GM18508 (cell line): ENCODE measurements at regions not wholly inside any gene's neighbourhood (a gene's known extent, or its start where the extent isn't known, plus 50 kb on each side); places are given as distances from the start of the nearest gene placed in this dataset.

Source experiments
- ATAC-seq: cut with Tn5 transposase; IDR thresholded peaks from one replicate; pipeline ENCODE4 v1.9.1; 2021; ENCODE audit warnings: moderate number of reproducible peaks; ENCODE audit not compliant: insufficient read depth, unreplicated experiment

DNA sequence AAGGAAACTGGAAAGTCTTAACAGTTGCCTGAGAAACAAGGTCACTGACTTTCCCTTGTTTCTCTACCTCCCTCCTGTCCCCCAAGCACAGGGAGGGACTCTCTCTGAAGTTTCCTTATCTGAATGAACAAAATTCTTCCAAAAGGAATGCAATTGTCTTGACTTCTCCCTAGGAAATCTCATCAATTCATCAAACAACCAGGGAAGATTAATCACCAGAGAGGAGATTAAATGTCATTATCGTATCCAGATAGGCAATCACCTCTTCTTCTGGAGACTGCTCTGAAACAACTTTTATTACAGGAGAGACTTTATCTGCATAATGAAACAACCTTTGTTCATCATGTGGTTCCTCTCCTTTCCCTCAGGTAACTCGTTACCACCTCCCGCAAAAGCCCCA lies 431.4 kb downstream of the SLC16A7 start:
- ATAC-seq, result no peak

DNA sequence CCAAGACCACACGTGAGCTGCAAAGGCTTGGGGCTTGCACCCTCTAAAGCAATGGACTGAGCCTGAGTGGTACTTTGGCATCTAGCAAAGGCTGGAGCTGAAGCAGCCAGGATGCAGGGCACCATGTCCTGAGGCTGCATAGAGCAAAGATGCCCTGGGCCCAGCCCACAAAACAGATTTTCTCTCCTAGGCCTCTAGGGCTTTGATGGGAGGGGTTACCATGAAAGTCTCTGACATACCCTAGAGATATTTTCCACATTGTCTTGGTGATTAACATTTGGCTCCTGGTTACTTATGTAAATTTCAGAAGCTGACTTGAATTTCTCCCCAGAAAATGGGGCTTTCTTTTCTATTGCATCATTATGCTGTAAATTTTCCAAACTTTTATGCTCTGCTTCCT lies 438.3 kb downstream of the SLC16A7 start:
- ATAC-seq, result no peak

DNA sequence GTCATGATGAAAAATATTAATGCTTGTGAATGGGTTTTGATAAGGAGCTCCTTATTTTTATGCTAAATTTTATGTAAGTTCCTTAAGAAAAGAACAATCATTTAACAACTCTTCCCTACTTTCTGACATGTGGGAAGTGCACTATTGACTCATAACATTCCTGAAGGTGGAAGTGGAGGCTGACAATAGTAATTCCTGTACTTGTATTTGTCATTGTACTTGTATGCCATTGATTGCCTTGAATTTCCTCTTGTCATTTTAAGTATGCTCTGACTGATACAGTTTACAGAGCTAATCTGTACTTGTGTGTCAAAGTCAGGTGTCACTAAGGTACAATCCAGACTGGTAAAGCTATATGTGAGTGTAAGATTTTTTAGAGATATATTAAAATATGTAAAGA lies 440.0 kb downstream of the SLC16A7 start:
- ATAC-seq, result no peak

DNA sequence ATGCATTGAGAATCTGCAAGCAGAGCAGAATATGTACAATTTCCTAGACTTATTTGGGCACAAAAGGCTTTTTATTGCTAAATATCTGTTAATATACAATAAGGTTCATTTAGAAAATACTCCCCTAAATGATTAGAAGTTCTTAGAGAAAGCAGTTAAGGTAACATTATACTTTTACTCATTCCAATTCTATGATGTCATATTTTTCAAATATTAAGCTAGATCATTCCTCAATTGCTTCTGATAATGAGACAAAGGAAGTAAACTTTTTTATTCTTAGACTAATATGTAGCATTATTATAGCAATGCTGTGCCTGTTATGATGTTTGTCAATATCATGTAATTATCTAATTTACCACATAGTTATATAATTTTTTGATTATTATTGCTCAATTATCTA lies 447.0 kb downstream of the SLC16A7 start:
- ATAC-seq, result no peak

DNA sequence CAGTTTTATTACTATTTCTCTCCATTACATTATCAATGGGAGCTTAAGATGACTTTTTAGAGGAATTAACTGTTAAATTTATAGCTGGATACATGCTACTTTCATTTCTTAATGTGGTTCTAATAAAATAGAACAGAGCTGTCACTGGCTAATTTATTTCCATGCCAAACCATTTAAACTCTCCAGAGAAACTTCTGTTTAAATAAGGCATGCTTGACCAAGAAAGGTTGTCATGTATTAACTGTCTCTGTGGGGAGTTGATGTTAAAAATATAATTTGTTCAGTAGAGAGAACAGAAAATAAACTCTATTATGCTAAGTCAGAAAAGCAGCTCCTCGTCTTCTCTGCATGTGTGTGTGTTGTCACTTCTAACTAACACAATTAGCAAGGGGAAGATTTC lies 447.4 kb downstream of the SLC16A7 start:
- no peak for ATAC-seq

DNA sequence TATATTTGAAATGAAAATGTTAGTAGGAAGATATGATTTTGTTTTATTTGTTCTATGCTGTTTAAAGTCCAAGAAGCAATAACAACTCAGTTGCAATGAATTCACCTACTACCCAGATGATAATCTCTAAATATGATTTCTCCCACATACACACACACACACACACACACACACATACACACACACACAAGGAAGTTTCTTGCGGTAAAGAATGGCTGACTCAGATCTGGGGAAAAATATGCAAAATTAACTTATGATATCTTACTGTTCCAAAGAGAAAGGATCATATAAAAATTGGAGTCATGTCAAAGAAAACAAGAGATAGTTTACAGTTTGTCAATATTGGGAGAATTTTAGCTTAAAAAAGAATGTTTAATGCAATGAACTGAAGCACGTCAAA lies 456.7 kb downstream of the SLC16A7 start:
- ATAC-seq, result no peak

DNA sequence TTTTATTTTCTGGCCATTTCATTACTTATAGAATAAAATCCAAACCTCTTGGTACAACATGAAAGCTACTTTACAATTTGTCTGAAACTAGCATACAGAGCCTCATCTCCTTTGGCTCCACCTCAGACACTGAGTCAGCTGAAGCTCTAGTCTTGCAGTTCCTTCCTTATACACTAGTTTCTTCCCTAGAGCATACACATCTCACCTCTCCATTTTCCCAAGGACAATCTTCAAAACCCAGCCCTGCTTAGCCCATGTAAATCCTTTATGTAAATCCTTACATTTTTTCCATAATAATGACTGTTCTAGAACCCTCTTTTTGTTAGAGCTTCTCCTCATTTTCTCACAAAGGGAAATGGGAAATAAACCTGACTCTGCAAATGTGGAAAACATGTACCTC lies 463.4 kb downstream of the SLC16A7 start:
- no peak for ATAC-seq

DNA sequence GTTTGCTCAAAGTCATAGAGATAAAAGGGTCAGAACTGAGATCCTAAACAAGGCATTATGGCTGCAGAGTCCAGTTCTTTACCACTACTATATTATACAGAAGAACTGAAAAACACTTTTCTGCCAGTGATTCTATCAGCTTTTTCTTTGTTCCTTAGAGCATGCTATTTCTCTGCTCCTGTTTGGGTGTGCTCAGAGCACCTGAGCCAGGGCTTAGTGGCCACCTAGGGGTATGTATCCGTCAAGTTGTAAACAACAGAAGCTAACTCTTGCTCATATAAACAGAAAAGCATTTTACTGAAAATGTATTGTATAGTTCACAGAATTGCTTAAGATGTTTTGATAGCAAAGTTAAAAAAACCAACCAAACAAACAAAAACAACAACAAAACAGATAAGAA lies 470.8 kb downstream of the SLC16A7 start:
- ATAC-seq, result no peak

DNA sequence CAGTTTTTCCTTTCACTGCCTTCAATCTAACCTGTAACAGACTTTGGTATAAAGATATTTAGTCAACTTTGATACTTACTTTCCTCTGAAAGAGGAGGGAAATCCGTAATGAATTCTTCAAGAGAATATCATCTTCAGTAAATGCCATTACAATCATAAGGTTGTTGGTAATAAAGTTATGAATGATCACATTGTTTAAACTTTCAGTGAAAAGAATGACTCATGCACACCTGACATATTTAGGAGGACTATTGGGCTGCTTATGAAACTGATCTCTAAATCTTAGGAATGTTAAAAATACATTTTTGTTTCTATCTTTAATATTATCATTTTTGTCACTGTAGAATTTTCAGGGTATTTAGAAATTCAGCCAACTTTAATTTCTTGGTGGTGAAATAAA lies 474.7 kb downstream of the SLC16A7 start:
- no peak for ATAC-seq

DNA sequence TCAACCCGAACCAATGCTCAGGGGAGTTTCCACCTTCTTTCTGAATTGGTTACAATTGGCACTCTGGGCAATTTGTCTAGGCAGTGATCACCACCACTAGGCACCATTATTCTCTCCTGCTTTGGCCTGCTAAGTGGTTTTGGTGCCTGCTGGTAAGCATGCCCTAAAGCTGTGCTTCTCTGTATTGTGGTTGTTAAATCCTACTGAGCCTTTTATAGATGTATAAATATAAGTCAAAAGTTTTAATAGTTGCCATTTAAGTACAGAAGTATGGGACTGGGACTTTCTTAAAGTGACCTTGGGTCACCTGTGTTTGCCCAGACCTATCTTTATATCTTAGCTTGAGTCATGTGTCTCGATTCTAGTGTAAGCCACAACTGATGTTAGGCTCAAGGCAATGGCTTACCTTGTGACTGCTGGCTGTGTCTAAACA lies 475.9 kb downstream of the SLC16A7 start:
- ATAC-seq, result no peak

DNA sequence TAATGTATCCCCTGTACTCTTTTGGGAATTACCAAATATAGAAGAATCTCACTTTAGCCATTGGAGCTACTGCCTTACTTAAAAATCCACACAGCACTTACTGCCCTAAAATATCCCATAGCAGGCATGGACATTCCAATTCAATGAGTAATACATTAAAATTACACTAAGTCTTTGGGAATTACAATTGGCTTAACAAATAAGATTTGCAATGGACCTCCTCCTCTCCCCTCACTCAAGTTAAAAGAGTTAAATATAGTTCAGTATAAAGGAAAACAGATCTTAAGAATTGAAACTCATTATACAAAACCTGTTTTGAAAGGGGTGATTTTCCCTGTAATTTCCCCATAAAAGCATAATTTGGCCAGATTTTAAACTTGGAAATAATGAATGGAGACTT lies 477.1 kb downstream of the SLC16A7 start:
- ATAC-seq, result no peak

DNA sequence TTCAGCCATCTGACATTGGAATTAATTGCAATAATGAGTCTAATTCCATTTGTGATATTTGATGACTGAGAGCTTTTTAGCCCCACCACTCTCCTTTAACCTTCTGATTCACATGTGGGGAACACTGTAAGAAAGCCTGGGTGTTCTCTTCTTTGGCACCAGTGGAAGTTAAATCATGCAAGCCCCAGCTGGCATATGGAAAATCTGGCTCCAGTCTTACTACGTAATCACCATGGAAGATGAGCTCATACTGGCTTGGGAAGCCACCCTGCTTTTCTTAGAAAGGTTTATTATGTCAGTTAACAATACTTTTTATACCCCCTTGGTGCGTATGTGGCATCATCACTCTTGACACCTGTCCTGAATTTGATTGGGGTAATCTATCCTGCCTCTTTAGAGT lies 479.3 kb downstream of the SLC16A7 start:
- no peak for ATAC-seq

DNA sequence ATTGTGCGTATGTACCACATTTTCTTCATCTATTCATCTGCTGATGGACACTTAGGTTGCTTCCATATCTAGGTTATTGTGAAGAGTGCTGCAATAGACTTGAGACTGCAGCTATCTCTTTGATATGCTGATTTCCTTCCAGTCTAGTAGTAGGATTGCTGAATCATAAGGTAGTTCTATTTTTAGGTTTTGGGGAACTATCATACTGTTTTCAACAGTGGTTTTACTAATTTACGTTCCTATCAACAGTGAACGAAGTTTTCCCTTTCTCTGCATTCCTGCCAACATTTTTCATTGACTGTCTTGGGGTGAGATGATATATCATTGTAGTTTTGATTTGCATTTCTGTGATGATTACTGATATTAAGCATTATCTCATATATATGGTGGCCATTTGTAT lies 482.2 kb downstream of the SLC16A7 start:
- no peak for ATAC-seq

DNA sequence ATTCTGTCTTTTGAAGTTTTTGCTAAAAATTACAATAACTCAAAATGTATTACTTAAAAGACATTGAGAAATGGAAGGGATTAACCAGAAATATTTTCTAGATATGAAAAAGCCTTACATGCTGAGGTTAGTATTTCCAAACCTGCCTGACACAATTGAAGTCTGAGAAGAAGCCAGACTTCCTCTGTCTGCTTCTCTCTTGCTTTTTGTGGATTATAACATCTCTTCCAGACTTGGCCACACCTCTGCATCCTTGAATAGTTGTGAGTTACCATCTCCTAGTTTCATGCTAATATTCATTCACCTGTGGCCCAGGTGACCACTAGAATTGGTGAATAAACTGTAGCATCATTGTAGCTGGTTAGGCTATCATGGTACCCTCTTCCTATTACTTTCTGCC lies 497.6 kb downstream of the SLC16A7 start:
- no peak for ATAC-seq

DNA sequence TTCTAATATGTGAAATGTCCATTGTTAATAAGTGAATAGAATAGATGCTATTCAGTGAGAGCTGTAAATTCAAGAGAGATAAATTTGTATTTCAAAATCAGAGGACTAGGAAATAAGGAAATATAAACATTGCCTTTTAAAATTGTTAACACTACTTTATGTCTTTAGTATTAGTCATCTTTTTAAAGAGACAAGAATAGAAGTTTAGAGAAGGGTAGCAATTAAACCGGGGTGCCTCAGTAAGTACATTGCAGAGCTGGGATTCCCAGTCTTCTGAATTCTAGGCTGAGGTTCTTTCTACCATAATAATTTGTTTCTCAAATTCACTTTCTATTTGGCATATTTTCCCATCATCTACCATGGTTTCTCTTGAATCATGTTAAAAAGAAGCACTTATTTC lies 498.6 kb downstream of the SLC16A7 start:
- no peak for ATAC-seq

DNA sequence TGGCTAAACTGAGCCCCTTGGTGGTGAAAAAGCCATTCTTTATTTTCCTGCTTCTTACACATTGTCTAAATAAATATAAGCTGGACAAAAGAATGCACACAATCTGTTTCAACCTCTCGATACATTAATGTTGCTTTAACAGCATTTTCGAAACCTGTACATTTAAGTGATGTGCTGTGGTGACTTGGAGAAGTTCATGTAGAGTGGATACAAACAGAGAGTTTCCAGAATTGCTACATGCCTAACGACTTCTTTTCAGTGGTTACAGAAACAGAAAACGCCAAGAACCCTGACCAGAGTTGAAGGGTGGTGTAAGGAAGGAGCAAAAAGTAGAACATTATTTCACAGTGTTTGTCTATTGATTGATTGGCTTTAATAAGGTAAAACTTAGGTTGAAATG lies 500.9 kb downstream of the SLC16A7 start:
- no peak for ATAC-seq

DNA sequence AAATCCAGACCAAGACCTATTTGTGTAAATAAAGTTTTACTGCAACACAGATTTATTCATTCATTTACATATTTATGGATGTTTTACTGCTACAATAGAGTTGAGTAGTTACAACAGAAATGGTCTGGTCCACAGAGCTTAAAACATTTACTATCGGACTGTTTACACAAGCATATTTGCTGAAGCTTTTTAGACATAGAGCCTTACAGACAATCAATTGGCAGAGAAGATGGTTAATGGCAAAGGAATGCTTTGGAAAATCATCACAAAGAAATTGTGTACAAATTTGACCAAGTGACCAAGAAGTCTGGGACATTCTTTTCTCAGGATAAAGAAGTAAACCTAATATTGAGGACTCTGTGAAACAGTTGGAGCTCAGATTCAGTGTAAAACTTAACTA lies 504.3 kb downstream of the SLC16A7 start:
- ATAC-seq, result no peak

DNA sequence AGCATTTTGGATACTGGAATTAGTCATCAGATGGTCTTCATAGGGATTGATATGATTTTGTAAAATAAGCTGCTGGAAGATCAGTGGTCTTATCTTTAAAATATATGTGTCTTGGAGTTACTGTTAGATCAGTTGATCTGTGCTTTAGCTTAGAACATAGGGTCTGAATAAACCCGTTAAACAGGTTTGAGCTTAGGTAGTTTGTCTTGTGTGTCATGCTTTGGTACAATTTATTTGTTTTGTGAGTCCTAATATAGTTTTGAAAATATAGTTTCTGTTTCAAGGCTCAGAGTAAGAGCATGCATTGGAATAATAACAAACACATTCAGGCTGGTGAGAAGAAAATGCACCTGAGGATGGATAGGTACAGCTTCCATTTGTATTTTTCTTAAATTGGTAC lies 505.0 kb downstream of the SLC16A7 start:
- ATAC-seq, result no peak

DNA sequence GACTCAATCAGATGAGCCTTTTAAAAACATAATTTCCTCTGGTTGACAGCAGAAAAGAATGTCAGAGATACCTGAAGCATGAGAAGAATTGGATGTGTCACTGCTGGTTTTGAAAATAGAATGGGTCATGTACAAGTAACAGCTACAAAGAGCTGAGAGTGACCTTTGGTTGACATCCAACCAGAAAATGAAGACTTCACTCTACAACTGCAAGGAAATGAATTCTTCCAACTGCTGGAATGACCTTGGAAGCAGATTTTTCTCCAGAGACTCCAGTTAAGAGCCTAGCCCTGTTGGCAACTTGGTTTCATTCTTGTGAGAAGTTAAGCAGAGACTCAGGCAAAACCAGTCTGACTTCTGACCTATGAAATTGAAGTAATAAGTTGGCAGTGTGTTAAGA lies 505.9 kb downstream of the SLC16A7 start:
- no peak for ATAC-seq

DNA sequence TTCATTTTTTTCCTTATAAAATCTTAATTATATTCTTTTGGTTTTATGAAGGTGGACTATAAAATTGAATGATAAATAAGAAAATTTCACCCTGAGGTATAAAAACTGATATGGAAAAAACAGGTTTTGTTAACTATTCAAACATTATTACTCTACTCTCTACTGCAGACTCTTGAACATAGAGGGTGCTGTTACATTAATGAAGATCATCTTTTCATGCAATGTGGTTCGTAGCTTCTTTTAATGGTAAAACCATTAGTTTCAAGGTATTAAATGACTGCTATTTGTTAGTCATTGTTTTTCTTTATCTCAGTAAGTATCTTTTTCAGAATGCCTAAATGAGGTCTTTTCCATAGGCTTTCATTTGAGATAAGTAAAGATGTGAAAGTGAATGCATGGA lies 510.4 kb downstream of the SLC16A7 start:
- ATAC-seq, result no peak

DNA sequence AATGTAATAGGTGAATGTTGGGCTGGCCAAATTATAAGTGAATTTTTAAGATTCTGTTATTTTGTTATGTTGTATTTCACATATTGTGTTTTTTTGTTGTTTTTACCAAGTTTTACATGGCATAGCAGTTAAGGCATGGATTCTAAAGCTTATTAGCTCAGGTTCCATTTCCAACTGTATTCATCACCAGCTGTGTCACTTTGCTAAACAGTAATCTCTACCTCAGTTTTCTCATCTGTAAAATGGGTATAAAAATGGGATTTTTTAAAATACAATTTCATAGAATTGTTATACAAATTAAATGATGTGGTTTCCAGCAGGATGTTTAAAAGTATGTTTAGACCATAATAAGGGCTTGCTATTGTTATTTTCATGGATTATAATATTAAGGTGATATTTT lies 512.2 kb downstream of the SLC16A7 start:
- no peak for ATAC-seq

DNA sequence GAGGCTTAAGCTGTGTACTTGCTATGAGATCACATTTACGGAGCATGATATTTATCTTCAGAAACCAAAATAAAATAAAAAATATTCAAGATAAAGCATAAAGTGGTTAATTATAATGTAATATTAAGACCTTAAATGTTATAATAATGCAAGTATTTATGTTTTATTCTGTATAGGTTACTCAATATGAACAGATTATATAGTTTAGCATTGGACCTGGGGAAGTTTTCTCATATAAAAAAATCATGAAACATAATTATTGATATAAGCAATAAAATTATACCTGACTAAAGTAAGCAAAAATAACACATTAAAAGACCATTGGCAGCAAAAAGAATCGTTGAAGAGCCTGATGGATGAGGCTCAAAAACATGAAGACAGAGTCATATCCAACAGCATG lies 516.2 kb downstream of the SLC16A7 start:
- ATAC-seq, result no peak

DNA sequence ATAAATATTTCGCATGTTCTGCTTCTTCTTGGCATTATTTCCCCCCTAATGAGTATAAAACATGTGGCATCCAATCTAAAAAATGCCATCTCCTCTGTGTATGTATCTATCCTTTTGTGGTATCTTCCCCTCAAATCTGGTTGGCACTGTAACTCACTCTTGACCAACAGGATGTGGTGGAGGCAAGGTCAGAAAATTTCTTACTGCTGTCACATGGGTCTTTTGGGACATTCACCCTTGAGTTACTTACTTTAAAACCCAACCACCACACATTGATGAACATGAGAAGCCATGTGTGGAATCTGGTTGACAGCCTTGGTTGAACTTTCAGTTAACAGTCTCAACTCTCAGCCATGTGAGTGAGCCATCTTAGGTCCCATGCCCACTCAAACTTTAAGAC lies 516.9 kb downstream of the SLC16A7 start:
- ATAC-seq, result no peak
